ENCODE measurements at regions not wholly inside any gene's neighbourhood (a gene's known extent, or its start where the extent isn't known, plus 50 kb on each side); places are given as distances from the start of the nearest gene placed in this dataset.

GRCh38 chr4:164134388-164134787 lies 619.5 kb upstream of the SMIM31 start:
- no peak overlapping the region for H2BK12ac ChIP-seq (ENCODE audit: low read depth, low read length)
- no peaks in the 10 kb centered on the region for H4K20me1 ChIP-seq (replicated peaks in 1 of 2; ENCODE audit: control insufficient read depth in 1 of 2, insufficient read depth in 2 of 2, low read length in 2 of 2)
- no peak overlapping the region for H2AFZ ChIP-seq (ENCODE audit: low read length)
- no peak overlapping the region for H2BK20ac ChIP-seq (ENCODE audit: low read length)
- no peak overlapping the region for H2BK120ac ChIP-seq (replicated peaks; ENCODE audit: low read depth, low read length)
- no peak overlapping the region for H3K23ac ChIP-seq (ENCODE audit: insufficient read length)
- no peak overlapping the region for H3K4ac ChIP-seq (replicated peaks; ENCODE audit: insufficient read length, low read depth, low read length)
- FAIRE-seq (no peak), DNase-seq (ENCODE audit: low read depth in 1 of 2, low spot score in 2 of 2) (no peak)
- 95% methylated on average over 2 of the region's 2 CpGs; no CpG with 5 or more reads in 1 of the 2 experiments for WGBS, 2 experiments (ENCODE audit: extremely low coverage in 1 of 2, insufficient coverage in 1 of 2, insufficient read length in 1 of 2, insufficient replicate concordance in 2 of 2, low coverage in 1 of 2, low lambda C conversion rate in 2 of 2, missing lambda C conversion rate in 1 of 2)
- no peak overlapping the region for H2BK15ac ChIP-seq (ENCODE audit: low read length)
- ChIA-PET POLR2A (ENCODE audit: partially characterized antibody) (no interaction called here), CTCF (ENCODE audit: partially characterized antibody) (no interaction called here)
- H3K9ac ChIP-seq (replicated peaks in 1 of 4; ENCODE audit: extremely low read depth in 1 of 4, low read depth in 3 of 4, low read length in 3 of 4): no peak overlapping the region
- no peaks in the 10 kb centered on the region for H3K79me2 ChIP-seq (ENCODE audit: control insufficient read depth in 1 of 2, insufficient read depth in 2 of 2, low read length in 2 of 2)
- H3K4me1 ChIP-seq (replicated peaks in 1 of 4; ENCODE audit: control insufficient read depth in 3 of 4, insufficient read depth in 4 of 4, low read length in 3 of 4): peaks cover 0 to 8% (median 0%) of the 10 kb centered on the region in 4 experiments; a peak in 2 of 7 replicates
- no peaks in the 10 kb centered on the region for H3K9me3 ChIP-seq (ENCODE audit: insufficient read depth in 2 of 2, low read depth in 1 of 2, low read length in 1 of 2)
- H3K27me3 ChIP-seq (replicated peaks in 1 of 4; ENCODE audit: control insufficient read depth in 3 of 4, extremely low read depth in 1 of 4, insufficient read depth in 3 of 4, low read length in 3 of 4): no peaks in the 10 kb centered on the region
- H3K14ac ChIP-seq (ENCODE audit: insufficient read length): no peak overlapping the region
- H3K36me3 ChIP-seq (ENCODE audit: control insufficient read depth in 2 of 4, insufficient read depth in 4 of 4, low read length in 3 of 4): no peaks in the 10 kb centered on the region
- no peak overlapping the region for H3K56ac ChIP-seq (replicated peaks; ENCODE audit: insufficient read length, low read depth, low read length)
- H2AK5ac ChIP-seq (ENCODE audit: low read depth, low read length): no peak overlapping the region
- H4K8ac ChIP-seq (ENCODE audit: extremely low read depth, insufficient read depth, low read length): no peak overlapping the region
- H3K79me1 ChIP-seq (ENCODE audit: low read depth, low read length): no peaks in the 10 kb centered on the region
- H3K4me3 ChIP-seq (ENCODE audit: extremely low read depth in 1 of 4, insufficient read depth in 2 of 4, low read depth in 3 of 4, low read length in 4 of 4): no peak overlapping the region; a peak in 1 of 8 replicates
- no peaks in the 10 kb centered on the region for H3K23me2 ChIP-seq (ENCODE audit: low read depth, low read length)
- no peak overlapping the region for H4K91ac ChIP-seq (replicated peaks; ENCODE audit: insufficient read length, low read length)
- H2BK5ac ChIP-seq (ENCODE audit: low read depth, low read length): no peak overlapping the region
- H3K27ac ChIP-seq (ENCODE audit: low read depth, low read length): no peak overlapping the region
- TF ChIP-seq KDM4A (IDR thresholded peaks at IDR 0.05; ENCODE audit: low read depth, low read length, severe bottlenecking) (no peak), TAF1 (IDR thresholded peaks at IDR 0.05; ENCODE audit: low read depth, low read length) (no peak), SP1 (IDR thresholded peaks at IDR 0.05; ENCODE audit: low read depth, low read length) (no peak), SIRT6 (IDR thresholded peaks at IDR 0.05; ENCODE audit: low read length) (no peak), POLR2A (IDR thresholded peaks at IDR 0.05; ENCODE audit: control extremely low read depth in 1 of 2, low read depth in 2 of 2, low read length in 2 of 2) (no peak), SAP30 (IDR thresholded peaks at IDR 0.05; ENCODE audit: insufficient read depth, insufficient replicate concordance, low read length) (no peak)
- no peak overlapping the region for H3K4me2 ChIP-seq (ENCODE audit: insufficient read depth in 1 of 2, low read depth in 2 of 2, low read length in 2 of 2)
- H4K5ac ChIP-seq (ENCODE audit: insufficient read length, low read depth, low read length): no peak overlapping the region
- no peak overlapping the region for H3K18ac ChIP-seq (ENCODE audit: extremely low read depth, low read length)

Data from H1 (cell line).